Stimulated activated memory B cell treated with anti-CD40 and anti-IgM and Interleukin-4, amounts not matched to agents 10 μg/mL and 1 μg/mL and 100 μg/mL, for 72 hours (primary cell): ENCODE measurements at regions not wholly inside any gene's neighbourhood (a gene's known extent, or its start where the extent isn't known, plus 50 kb on each side); places are given as distances from the start of the nearest gene placed in this dataset.
"Not testable (repeated sequence)": the region's sequence is repeated elsewhere in the genome, so short reads cannot be mapped to it uniquely, and the experiment has no call there.

Experiments
- ATAC-seq: fragments of 150-1000 bp; cut with Tn5 transposase; 2 replicates; pipeline ENCODE4 v1.10.0; 2021
- H3K27ac Mint-ChIP-seq: one replicate; pipeline ENCODE4 v1.8.0; 2022; ENCODE audit warnings: mild to moderate bottlenecking, mixed read lengths
- H3K27me3 Mint-ChIP-seq: one replicate; pipeline ENCODE4 v1.8.0; 2022; ENCODE audit warnings: mixed read lengths
- H3K36me3 Mint-ChIP-seq: one replicate; pipeline ENCODE4 v1.8.0; 2022; ENCODE audit warnings: mixed read lengths
- H3K4me1 Mint-ChIP-seq: one replicate; pipeline ENCODE4 v1.8.0; 2022; ENCODE audit warnings: mixed read lengths
- H3K4me3 Mint-ChIP-seq: one replicate; pipeline ENCODE4 v1.8.0; 2022; ENCODE audit warnings: mild to moderate bottlenecking, moderate library complexity, mixed read lengths
- H3K9me3 Mint-ChIP-seq: one replicate; pipeline ENCODE4 v1.8.0; 2022; ENCODE audit warnings: mixed read lengths

- peaks cover 20% of the 10 kb centered on the region for H3K4me1 Mint-ChIP-seq
- no peak overlapping the region for H3K27ac Mint-ChIP-seq
- H3K4me3 Mint-ChIP-seq, result no peak overlapping the region
- H3K36me3 Mint-ChIP-seq, result no peaks in the 10 kb centered on the region
- H3K9me3 Mint-ChIP-seq, result peaks cover 2% of the 10 kb centered on the region
- H3K27me3 Mint-ChIP-seq, result no peaks in the 10 kb centered on the region
- no peak for ATAC-seq
Measured at GRCh38 chr1:221030990-221031389, 151.7 kb downstream of the HLX start.

- H3K9me3 Mint-ChIP-seq, result peaks cover 2% of the 10 kb centered on the region
- H3K36me3 Mint-ChIP-seq, result no peaks in the 10 kb centered on the region
- H3K4me3 Mint-ChIP-seq, result no peak overlapping the region
- no peak for ATAC-seq
- no peaks in the 10 kb centered on the region for H3K27me3 Mint-ChIP-seq
- no peak overlapping the region for H3K27ac Mint-ChIP-seq
- H3K4me1 Mint-ChIP-seq, result peaks cover 13% of the 10 kb centered on the region
Measured at GRCh38 chr1:221031458-221032203, 152.4 kb downstream of the HLX start.

DNA sequence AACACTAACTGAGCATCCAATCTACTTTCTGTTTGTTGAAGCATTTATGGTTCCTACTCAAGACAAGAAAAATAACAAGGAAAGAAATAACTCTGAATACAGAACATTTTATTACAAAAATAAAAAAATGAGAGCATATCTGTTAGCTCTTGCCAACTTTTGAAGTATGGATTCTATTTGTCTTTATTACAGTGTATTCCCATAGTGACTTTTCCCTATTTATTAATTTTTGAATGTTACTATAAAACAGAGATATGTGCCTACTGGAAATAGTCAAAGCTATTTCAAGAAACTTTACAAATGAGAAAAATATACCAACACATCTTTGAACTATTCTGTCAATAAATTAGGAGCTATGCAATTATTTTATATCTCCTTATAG is 153.0 kb downstream of the HLX start:
- peaks cover 2% of the 10 kb centered on the region for H3K9me3 Mint-ChIP-seq
- no peak overlapping the region for H3K4me3 Mint-ChIP-seq
- H3K4me1 Mint-ChIP-seq, result peaks cover 8% of the 10 kb centered on the region
- no peaks in the 10 kb centered on the region for H3K36me3 Mint-ChIP-seq
- H3K27me3 Mint-ChIP-seq, result no peaks in the 10 kb centered on the region
- ATAC-seq, result no peak
- no peak overlapping the region for H3K27ac Mint-ChIP-seq

DNA sequence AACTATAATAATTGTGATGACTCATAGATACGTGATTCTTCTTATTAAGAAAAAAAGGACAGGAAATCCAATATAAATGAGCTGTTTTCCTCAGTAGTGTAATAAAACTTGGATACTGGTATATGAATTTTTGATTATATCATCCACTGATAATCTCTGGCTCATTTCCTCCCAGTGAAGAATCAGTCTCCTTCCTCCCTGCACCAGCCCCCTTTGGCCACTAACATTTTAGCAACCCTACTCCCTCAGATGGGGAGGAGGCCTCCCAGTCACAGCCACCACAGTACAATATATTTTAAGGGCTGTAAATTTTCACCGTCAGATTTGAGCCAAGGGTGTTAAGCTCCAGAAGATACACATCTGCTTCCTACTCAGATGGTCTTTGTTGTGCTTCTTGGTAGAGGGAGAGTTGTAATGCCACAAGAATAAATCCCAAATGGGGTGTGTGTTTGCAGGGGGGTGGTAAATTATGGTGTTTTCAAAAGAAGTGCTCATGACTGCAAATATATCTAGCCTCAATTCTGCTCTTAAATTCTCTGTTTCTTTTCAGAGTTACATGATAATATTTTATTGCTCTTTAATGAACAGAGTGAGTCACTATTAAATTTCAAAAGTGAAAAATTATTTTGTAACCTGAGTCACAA is 153.5 kb downstream of the HLX start:
- peaks cover under 1% of the 10 kb centered on the region for H3K9me3 Mint-ChIP-seq
- peaks cover 7% of the 10 kb centered on the region for H3K4me1 Mint-ChIP-seq
- H3K36me3 Mint-ChIP-seq, result peaks cover 3% of the 10 kb centered on the region
- no peaks in the 10 kb centered on the region for H3K27me3 Mint-ChIP-seq
- ATAC-seq, result no peak
- no peak overlapping the region for H3K4me3 Mint-ChIP-seq
- H3K27ac Mint-ChIP-seq, result no peak overlapping the region

DNA sequence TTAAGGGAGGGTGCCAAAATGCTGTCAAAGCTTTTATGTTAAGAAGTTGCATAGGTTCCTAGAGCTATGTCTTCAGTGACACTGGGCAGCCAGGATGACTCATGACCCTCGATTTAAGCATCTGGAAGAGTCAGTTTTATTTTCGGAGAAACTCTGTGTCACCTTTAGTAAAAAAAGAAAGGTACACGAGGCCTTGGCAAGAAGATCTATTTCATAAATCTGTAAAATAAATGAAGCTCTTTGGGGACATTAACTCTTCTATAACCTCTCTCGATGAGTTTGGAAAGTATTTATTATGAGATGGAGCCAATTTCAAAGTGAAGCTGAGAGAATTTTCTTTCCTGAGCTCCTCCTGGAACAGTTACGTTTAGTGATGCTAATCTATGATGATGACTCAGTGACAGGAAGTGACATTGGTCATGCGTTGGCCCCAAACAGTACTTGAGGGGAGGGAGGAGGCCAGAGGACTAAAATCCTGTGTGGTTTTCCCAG is 156.5 kb downstream of the HLX start:
- Mint-ChIP-seq H3K36me3 (peaks cover 12% of the 10 kb centered on the region), H3K4me1 (peaks cover 13% of the 10 kb centered on the region), H3K27ac (no peak overlapping the region), H3K9me3 (peaks cover 6% of the 10 kb centered on the region), H3K4me3 (no peak overlapping the region), H3K27me3 (no peaks in the 10 kb centered on the region)
- no peak for ATAC-seq

DNA sequence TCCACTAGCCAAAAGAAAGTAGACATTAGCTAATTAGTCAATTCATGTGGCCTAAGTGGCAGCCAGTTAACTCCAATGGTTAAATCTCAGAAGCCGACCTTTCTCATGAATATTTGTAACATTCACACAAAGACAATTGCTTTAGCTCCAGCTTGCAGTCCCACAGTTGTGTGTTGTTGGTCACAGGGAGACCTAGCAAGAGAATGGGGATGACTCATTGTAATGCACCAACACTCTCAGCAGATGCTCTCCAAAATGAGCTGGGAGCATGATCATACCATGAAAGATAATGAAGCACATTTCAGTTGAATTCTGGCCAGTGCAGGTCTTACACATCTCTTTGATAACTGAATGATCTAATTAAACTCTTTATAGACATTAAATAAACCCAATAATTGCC is 160.4 kb downstream of the HLX start:
- Mint-ChIP-seq H3K27me3 (no peaks in the 10 kb centered on the region), H3K4me3 (no peak overlapping the region), H3K36me3 (peaks cover 12% of the 10 kb centered on the region), H3K27ac (no peak overlapping the region), H3K4me1 (peaks cover 13% of the 10 kb centered on the region), H3K9me3 (peaks cover 6% of the 10 kb centered on the region)
- ATAC-seq, result no peak

- no peak overlapping the region for H3K4me3 Mint-ChIP-seq
- peaks cover 13% of the 10 kb centered on the region for H3K4me1 Mint-ChIP-seq
- no peaks in the 10 kb centered on the region for H3K27me3 Mint-ChIP-seq
- peaks cover 6% of the 10 kb centered on the region for H3K9me3 Mint-ChIP-seq
- no peak for ATAC-seq
- H3K27ac Mint-ChIP-seq, result peak overlapping the region; percentile 65
- H3K36me3 Mint-ChIP-seq, result peaks cover 12% of the 10 kb centered on the region
Measured at GRCh38 chr1:221040101-221040500, 160.9 kb downstream of the HLX start.

DNA sequence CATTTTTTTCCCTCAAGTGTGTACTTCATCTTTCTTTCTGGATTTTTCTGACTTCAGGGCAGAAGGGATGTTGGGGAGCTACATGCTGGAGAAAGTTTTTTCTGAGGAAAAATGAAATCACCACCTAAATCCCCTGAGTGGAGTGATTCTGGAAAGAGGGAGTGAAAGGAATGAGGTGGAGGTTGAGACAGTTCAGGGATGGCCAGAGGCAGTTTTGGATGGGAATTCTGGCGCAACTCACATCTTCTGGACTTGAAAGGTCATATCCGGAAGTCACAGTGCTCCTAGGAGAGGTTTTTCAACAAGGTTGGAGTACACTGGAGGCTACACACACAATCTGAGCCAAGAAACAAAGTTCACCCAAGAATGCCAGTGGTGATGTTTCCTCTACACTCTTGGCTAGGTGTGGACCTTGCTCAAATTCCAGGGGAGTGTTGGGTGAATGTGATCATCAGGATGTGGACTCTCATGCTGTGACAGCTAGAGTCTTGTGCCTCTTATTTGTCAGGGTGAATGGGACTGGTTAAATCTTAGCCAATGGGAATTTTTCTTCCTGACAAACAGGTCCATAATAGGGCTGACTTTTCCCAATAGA is 161.5 kb downstream of the HLX start:
- ATAC-seq, result no peak
- H3K27me3 Mint-ChIP-seq, result no peaks in the 10 kb centered on the region
- H3K36me3 Mint-ChIP-seq, result peaks cover 12% of the 10 kb centered on the region
- peaks cover 6% of the 10 kb centered on the region for H3K9me3 Mint-ChIP-seq
- peaks cover 16% of the 10 kb centered on the region for H3K4me1 Mint-ChIP-seq
- no peak overlapping the region for H3K4me3 Mint-ChIP-seq
- H3K27ac Mint-ChIP-seq, result peak overlapping the region; percentile 65

DNA sequence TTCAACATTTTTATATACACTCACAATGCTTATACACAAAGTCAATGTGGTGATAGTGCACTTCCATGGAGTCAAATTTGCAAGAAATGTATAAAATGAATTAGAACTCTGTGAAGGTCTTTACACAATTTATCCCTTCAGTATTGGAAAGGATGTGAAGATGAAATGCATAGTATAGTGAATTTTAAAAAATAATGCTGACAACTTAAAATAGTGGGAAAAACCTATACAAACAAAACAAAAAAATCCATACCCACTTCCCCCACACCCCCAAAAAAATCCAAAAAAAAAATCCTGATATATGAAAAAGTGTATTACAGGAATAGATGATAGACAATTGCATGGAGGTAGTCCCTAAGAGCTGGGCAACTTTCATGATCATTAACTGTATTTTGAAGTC is 165.3 kb downstream of the HLX start:
- H3K27me3 Mint-ChIP-seq, result no peaks in the 10 kb centered on the region
- no peak for ATAC-seq
- H3K9me3 Mint-ChIP-seq, result peaks cover 9% of the 10 kb centered on the region
- peaks cover 35% of the 10 kb centered on the region for H3K4me1 Mint-ChIP-seq
- peaks cover 16% of the 10 kb centered on the region for H3K36me3 Mint-ChIP-seq
- H3K27ac Mint-ChIP-seq, result no peak overlapping the region
- no peak overlapping the region for H3K4me3 Mint-ChIP-seq

- H3K36me3 Mint-ChIP-seq, result peaks cover 22% of the 10 kb centered on the region
- H3K27me3 Mint-ChIP-seq, result no peaks in the 10 kb centered on the region
- no peak overlapping the region for H3K27ac Mint-ChIP-seq
- no peak for ATAC-seq
- peaks cover 14% of the 10 kb centered on the region for H3K9me3 Mint-ChIP-seq
- peaks cover 41% of the 10 kb centered on the region for H3K4me1 Mint-ChIP-seq
- no peak overlapping the region for H3K4me3 Mint-ChIP-seq
Measured at GRCh38 chr1:221045151-221045550, 165.9 kb downstream of the HLX start.

DNA sequence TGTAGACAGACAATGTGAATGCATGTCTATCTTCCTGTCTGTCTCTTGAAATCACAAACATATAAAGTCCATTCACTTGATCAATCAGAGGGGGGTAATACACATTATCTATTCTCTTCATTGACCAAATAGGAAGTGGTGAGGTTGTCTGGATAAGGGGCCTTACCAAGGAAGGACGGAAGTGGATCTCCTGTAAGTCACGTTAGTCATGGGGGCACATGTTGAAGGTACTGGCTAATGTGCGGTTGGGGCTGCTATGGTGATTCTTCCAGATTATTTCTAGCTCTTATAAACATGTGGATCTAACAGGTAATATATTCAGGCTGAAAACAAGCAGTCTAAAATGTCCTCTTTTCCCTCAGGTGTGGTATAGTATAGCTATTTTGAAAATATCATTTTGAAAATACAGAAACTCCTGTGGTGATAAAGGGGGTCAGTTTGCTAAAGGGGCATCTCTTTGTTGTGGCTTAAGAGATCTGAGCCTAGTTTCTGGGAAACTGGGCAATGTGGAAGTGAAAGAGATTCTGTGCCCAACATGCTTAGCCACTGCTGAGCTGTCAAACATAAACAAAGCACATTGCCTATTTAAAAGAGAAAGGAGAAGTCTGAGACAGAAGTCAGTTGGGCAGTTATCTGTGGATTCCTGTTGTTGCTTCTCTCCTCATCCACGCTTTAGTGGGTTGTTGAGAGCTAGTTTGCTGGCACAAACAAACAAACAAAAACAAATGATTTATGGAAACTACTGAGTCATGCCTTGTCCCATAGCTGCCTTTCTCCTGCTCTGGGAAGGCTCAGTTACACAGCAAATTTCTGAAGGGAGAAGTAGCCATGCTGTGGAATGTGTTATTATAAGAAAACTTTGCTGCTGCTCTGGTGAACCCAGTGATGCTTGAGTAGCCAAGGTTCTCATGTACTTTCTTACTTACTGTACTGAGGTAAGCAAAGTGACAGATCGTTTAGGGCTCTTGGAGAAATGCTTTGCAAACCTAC is 166.9 kb downstream of the HLX start:
- H3K9me3 Mint-ChIP-seq, result peaks cover 18% of the 10 kb centered on the region
- H3K4me1 Mint-ChIP-seq, result peaks cover 51% of the 10 kb centered on the region
- peaks cover 32% of the 10 kb centered on the region for H3K36me3 Mint-ChIP-seq
- peak overlapping the region; percentile 71 for H3K4me3 Mint-ChIP-seq
- peak; percentile 96 for ATAC-seq
- peak overlapping the region; percentile 93 for H3K27ac Mint-ChIP-seq
- H3K27me3 Mint-ChIP-seq, result no peaks in the 10 kb centered on the region

- not testable (repeated sequence) for H3K27me3 Mint-ChIP-seq, ATAC-seq, H3K4me3 Mint-ChIP-seq, H3K27ac Mint-ChIP-seq
- Mint-ChIP-seq H3K4me1 (peaks cover 49% of the 10 kb centered on the region), H3K9me3 (peaks cover 41% of the 10 kb centered on the region), H3K36me3 (peaks cover 65% of the 10 kb centered on the region)
Measured at GRCh38 chr1:221051391-221051790, 172.1 kb downstream of the HLX start.

DNA sequence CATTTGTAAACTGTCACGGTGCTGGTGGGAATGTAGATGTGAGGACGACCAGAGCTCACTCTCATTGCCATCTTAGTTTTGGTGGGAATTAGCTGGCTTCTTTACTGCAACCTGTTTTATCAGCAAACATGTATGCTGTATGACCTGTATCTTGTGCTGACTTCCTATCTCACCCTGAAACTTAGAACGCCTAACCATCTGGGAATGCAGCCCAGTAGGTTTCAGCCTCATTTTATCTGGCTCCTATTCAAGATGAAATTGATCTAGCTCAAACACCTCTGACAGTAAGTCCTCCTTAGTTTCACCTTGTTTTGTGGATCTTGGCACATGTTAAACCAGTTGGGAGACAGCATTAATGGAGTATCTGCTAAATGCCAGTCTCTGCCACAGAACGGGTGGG is 174.6 kb downstream of the HLX start:
- Mint-ChIP-seq H3K36me3 (peaks cover 69% of the 10 kb centered on the region), H3K4me3 (no peak overlapping the region), H3K27ac (peak overlapping the region; percentile 20), H3K4me1 (peaks cover 27% of the 10 kb centered on the region), H3K27me3 (no peaks in the 10 kb centered on the region), H3K9me3 (peaks cover 34% of the 10 kb centered on the region)
- no peak for ATAC-seq

GRCh38 chr1:221059506-221059905 is 180.3 kb downstream of the HLX start:
- H3K27ac Mint-ChIP-seq, result no peak overlapping the region

GRCh38 chr1:221063651-221064050 is 184.4 kb downstream of the HLX start:
- H3K27ac Mint-ChIP-seq, result no peak overlapping the region
- H3K36me3 Mint-ChIP-seq, result peaks cover 63% of the 10 kb centered on the region
- no peak for ATAC-seq
- H3K4me3 Mint-ChIP-seq, result no peak overlapping the region
- no peaks in the 10 kb centered on the region for H3K27me3 Mint-ChIP-seq
- peaks cover 18% of the 10 kb centered on the region for H3K9me3 Mint-ChIP-seq
- peaks cover 37% of the 10 kb centered on the region for H3K4me1 Mint-ChIP-seq

More at GRCh38 chr1:221059506-221059905, 180.3 kb downstream of the HLX start:
- Mint-ChIP-seq H3K36me3 (peaks cover 55% of the 10 kb centered on the region), H3K4me1 (peaks cover 6% of the 10 kb centered on the region), H3K4me3 (no peak overlapping the region), H3K27me3 (no peaks in the 10 kb centered on the region), H3K9me3 (peaks cover 15% of the 10 kb centered on the region)
- ATAC-seq, result no peak
